Fibroblast of lung (primary cell): ENCODE measurements at regions not wholly inside any gene's neighbourhood (a gene's known extent, or its start where the extent isn't known, plus 50 kb on each side); places are given as distances from the start of the nearest gene placed in this dataset.

Experiments used
- DNase-seq, 2 donors: peaks; one replicate each; pipeline versions ENCODE4 v3.0.0 to v3.0.0-alpha.2; 2010; ENCODE audit warnings: low read depth in 2 of 2
- H2AFZ ChIP-seq: 2 replicates; pipeline ENCODE4 v1.5.1; 2012; ENCODE audit warnings: low read length, control low read depth, inconsistent platforms
- H3K27ac ChIP-seq: 2 replicates; pipeline ENCODE4 v1.5.1; 2011; ENCODE audit warnings: low read length, control low read depth; ENCODE audit not compliant: insufficient read depth
- H3K27me3 ChIP-seq: 2 replicates; pipeline ENCODE4 v1.5.1; 2011; ENCODE audit warnings: mild to moderate bottlenecking, low read length; ENCODE audit not compliant: control insufficient read depth, insufficient read depth
- H3K36me3 ChIP-seq: 2 replicates; pipeline ENCODE4 v1.5.1; 2011; ENCODE audit warnings: low read length; ENCODE audit not compliant: control insufficient read depth, insufficient read depth
- H3K4me1 ChIP-seq: 2 replicates; pipeline ENCODE4 v1.5.1; 2011; ENCODE audit warnings: low read length; ENCODE audit not compliant: control insufficient read depth, insufficient read depth; ENCODE audit errors: extremely low read depth
- H3K4me2 ChIP-seq: 2 replicates; pipeline ENCODE4 v1.5.1; 2011; ENCODE audit warnings: low read length, control low read depth; ENCODE audit not compliant: insufficient read depth; ENCODE audit errors: extremely low read depth
- H3K4me3 ChIP-seq, 4 experiments: fragments of 200-600 bp in 1 of 4; sonication (generic) in 1 of 4; replicated peaks in 1 of 4; 2 replicates each; pipeline ENCODE4 v1.5.1; 2011 to 2016; ENCODE audit warnings: low read length in 4 of 4, low read depth in 3 of 4, mild to moderate bottlenecking in 3 of 4, control low read depth in 2 of 4, inconsistent platforms in 1 of 4, mixed read lengths in 1 of 4; ENCODE audit not compliant: insufficient read depth in 1 of 4; ENCODE audit errors: control extremely low read depth in 1 of 4
- H3K79me2 ChIP-seq: 2 replicates; pipeline ENCODE4 v1.5.1; 2012; ENCODE audit warnings: mild to moderate bottlenecking, low read length, inconsistent platforms; ENCODE audit not compliant: control insufficient read depth, insufficient read depth
- H3K9ac ChIP-seq: 2 replicates; pipeline ENCODE4 v1.5.1; 2011; ENCODE audit warnings: mild to moderate bottlenecking, low read length, control low read depth; ENCODE audit not compliant: insufficient read depth
- H3K9me3 ChIP-seq: 2 replicates; pipeline ENCODE4 v1.5.1; 2012; ENCODE audit warnings: low read depth, low read length; ENCODE audit not compliant: control insufficient read depth, insufficient read depth
- H4K20me1 ChIP-seq: 2 replicates; pipeline ENCODE4 v1.5.1; 2011; ENCODE audit warnings: low read length; ENCODE audit not compliant: control insufficient read depth, insufficient read depth; ENCODE audit errors: extremely low read depth
- EZH2 ChIP-seq: IDR thresholded peaks from 2 replicates; pipeline ENCODE4 v1.5.1; 2012; ENCODE audit warnings: low read length, control low read depth, mild to moderate bottlenecking; ENCODE audit errors: missing control alignments
- TF ChIP-seq, protein P1 (sequence below), 2 donors: IDR thresholded peaks in 1 of 2; conservative IDR thresholded peaks in 1 of 2; 1 replicate in 1 of 2; 2 replicates in 1 of 2; pipeline ENCODE4 v1.5.1; 2011 to 2012; ENCODE audit warnings: low read length in 2 of 2, control low read depth in 1 of 2, inconsistent platforms in 1 of 2, low read depth in 1 of 2, mild to moderate bottlenecking in 1 of 2

- Histone ChIP-seq H4K20me1 (no peaks in the 10 kb centered on the region), H3K4me1 (no peaks in the 10 kb centered on the region), H3K4me2 (no peak overlapping the region), H3K9me3 (no peaks in the 10 kb centered on the region), H3K4me3 (no peak overlapping the region), H3K36me3 (no peaks in the 10 kb centered on the region), H3K27ac (no peak overlapping the region), H3K79me2 (no peaks in the 10 kb centered on the region), H2AFZ (no peak overlapping the region), H3K9ac (no peak overlapping the region), H3K27me3 (no peaks in the 10 kb centered on the region)
- no peak for DNase-seq
- TF ChIP-seq, protein P1, sequence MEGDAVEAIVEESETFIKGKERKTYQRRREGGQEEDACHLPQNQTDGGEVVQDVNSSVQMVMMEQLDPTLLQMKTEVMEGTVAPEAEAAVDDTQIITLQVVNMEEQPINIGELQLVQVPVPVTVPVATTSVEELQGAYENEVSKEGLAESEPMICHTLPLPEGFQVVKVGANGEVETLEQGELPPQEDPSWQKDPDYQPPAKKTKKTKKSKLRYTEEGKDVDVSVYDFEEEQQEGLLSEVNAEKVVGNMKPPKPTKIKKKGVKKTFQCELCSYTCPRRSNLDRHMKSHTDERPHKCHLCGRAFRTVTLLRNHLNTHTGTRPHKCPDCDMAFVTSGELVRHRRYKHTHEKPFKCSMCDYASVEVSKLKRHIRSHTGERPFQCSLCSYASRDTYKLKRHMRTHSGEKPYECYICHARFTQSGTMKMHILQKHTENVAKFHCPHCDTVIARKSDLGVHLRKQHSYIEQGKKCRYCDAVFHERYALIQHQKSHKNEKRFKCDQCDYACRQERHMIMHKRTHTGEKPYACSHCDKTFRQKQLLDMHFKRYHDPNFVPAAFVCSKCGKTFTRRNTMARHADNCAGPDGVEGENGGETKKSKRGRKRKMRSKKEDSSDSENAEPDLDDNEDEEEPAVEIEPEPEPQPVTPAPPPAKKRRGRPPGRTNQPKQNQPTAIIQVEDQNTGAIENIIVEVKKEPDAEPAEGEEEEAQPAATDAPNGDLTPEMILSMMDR (conservative IDR thresholded peaks at IDR 0.05 in 1 of 2, IDR thresholded peaks at IDR 0.05 in 1 of 2; ENCODE audit: low read depth in 1 of 2, low read length in 2 of 2), result no peak
- TF ChIP-seq EZH2, result no peak
Measured at GRCh38 chr14:85191986-85192385, 338.0 kb upstream of the FLRT2 start.

DNA sequence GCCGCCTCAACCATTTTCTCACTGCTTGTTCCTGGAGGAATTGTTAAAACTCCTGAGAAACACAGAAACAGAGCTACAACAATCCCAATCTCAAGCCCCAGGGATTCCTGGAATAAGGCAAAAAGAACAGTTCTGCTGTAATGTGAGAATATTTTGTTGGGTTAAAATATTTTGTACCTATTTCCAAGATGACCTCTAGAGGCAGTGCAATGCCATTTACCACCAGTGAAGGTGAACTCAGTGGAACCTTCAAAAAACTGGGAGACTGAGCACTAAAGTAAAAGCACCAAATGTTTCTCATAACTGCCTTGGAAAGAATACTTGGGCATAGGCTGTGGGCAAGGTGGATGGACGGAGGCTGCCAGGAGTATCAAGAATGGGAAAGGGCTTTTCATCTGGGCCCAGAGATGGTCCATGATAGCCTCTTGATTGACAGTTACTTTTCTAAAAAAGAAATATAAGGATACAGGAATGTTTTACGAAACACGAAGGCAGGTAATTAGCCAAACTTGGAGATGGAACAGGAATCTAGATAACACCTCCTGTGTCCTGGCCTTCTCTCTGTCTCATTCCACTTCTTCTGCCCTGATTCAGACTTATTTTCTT is 334.0 kb upstream of the FLRT2 start:
- H3K4me2 ChIP-seq, result no peak overlapping the region
- H3K9ac ChIP-seq, result no peak overlapping the region
- H3K36me3 ChIP-seq, result no peaks in the 10 kb centered on the region
- no peaks in the 10 kb centered on the region for H3K79me2 ChIP-seq
- H3K27me3 ChIP-seq, result no peaks in the 10 kb centered on the region
- no peak overlapping the region for H3K4me3 ChIP-seq
- no peaks in the 10 kb centered on the region for H3K4me1 ChIP-seq
- no peak overlapping the region for H3K27ac ChIP-seq
- TF ChIP-seq, protein P1 (conservative IDR thresholded peaks at IDR 0.05 in 1 of 2, IDR thresholded peaks at IDR 0.05 in 1 of 2; ENCODE audit: low read depth in 1 of 2, low read length in 2 of 2), result peak; percentile 44 to 53
- no peak for TF ChIP-seq EZH2
- no peaks in the 10 kb centered on the region for H3K9me3 ChIP-seq
- H4K20me1 ChIP-seq, result no peaks in the 10 kb centered on the region
- DNase-seq, result peak in 1 of 2 donors; percentile 25
- no peak overlapping the region for H2AFZ ChIP-seq

- no peak overlapping the region for H3K27ac ChIP-seq
- no peak overlapping the region for H3K4me2 ChIP-seq
- no peaks in the 10 kb centered on the region for H3K27me3 ChIP-seq
- H2AFZ ChIP-seq, result no peak overlapping the region
- no peaks in the 10 kb centered on the region for H4K20me1 ChIP-seq
- no peaks in the 10 kb centered on the region for H3K4me1 ChIP-seq
- H3K36me3 ChIP-seq, result no peaks in the 10 kb centered on the region
- no peak overlapping the region for H3K4me3 ChIP-seq
- no peaks in the 10 kb centered on the region for H3K79me2 ChIP-seq
- H3K9me3 ChIP-seq, result no peaks in the 10 kb centered on the region
- no peak for DNase-seq
- no peak for TF ChIP-seq EZH2
- TF ChIP-seq, protein P1 (conservative IDR thresholded peaks at IDR 0.05 in 1 of 2, IDR thresholded peaks at IDR 0.05 in 1 of 2; ENCODE audit: low read depth in 1 of 2, low read length in 2 of 2), result no peak
- H3K9ac ChIP-seq, result no peak overlapping the region
Measured at GRCh38 chr14:85198001-85198400, 331.9 kb upstream of the FLRT2 start.
